Urothelium cell line (cell line): ENCODE measurements at regions not wholly inside any gene's neighbourhood (a gene's known extent, or its start where the extent isn't known, plus 50 kb on each side); places are given as distances from the start of the nearest gene placed in this dataset.

Experiments used
- DNase-seq: peaks from one replicate; pipeline ENCODE4 v3.0.0; 2011; ENCODE audit warnings: low spot score, mixed read lengths
- FAIRE-seq: peaks from 2 replicates; lab custom pipeline; 2011; peaks lifted over from hg19 to GRCh38; lab: Jason Lieb, UNC

- FAIRE-seq = no peak
- DNase-seq = no peak
Observed at GRCh38 chr12:43294916-43295315, 257.1 kb downstream of the ADAMTS20 start.

- DNase-seq (no peak), FAIRE-seq (no peak)
Observed at GRCh38 chr12:43294147-43294546, 257.9 kb downstream of the ADAMTS20 start.

GRCh38 chr12:43293396-43293795 lies 258.6 kb downstream of the ADAMTS20 start:
- FAIRE-seq = no peak
- DNase-seq = no peak

GRCh38 chr12:43292699-43293098 lies 259.3 kb downstream of the ADAMTS20 start:
- DNase-seq (no peak), FAIRE-seq (no peak)

- no peak for DNase-seq
- no peak for FAIRE-seq
Observed at GRCh38 chr12:43291516-43291915, 260.5 kb downstream of the ADAMTS20 start.

- DNase-seq (no peak), FAIRE-seq (no peak)
Observed at GRCh38 chr12:43290836-43291235, 261.2 kb downstream of the ADAMTS20 start.

GRCh38 chr12:43289426-43289801 lies 262.6 kb downstream of the ADAMTS20 start:
- FAIRE-seq (no peak), DNase-seq (no peak)

- no peak for FAIRE-seq
Observed at GRCh38 chr12:43288671-43289425, 263.2 kb downstream of the ADAMTS20 start.

GRCh38 chr12:43287706-43288383 lies 264.2 kb downstream of the ADAMTS20 start:
- FAIRE-seq (no peak), DNase-seq (no peak)

More at GRCh38 chr12:43288671-43289425, 263.2 kb downstream of the ADAMTS20 start:
- no peak for DNase-seq

GRCh38 chr12:43286986-43287385 lies 265.0 kb downstream of the ADAMTS20 start:
- FAIRE-seq = no peak
- DNase-seq = no peak

GRCh38 chr12:43285159-43285598 lies 266.8 kb downstream of the ADAMTS20 start:
- FAIRE-seq = no peak
- peak; percentile 52 for DNase-seq

GRCh38 chr12:43284486-43285158 lies 267.4 kb downstream of the ADAMTS20 start:
- FAIRE-seq (peak; percentile 42), DNase-seq (no peak)

GRCh38 chr12:43283206-43283605 lies 268.8 kb downstream of the ADAMTS20 start:
- DNase-seq = no peak
- FAIRE-seq = no peak

GRCh38 chr12:43282106-43282505 lies 269.9 kb downstream of the ADAMTS20 start:
- FAIRE-seq (no peak), DNase-seq (no peak)

GRCh38 chr12:43281563-43281962 lies 270.4 kb downstream of the ADAMTS20 start:
- FAIRE-seq (no peak), DNase-seq (no peak)

GRCh38 chr12:43278541-43278832 lies 273.5 kb downstream of the ADAMTS20 start:
- FAIRE-seq = no peak
- no peak for DNase-seq

- DNase-seq (no peak), FAIRE-seq (peak; percentile 17)
Observed at GRCh38 chr12:43277651-43278540, 274.1 kb downstream of the ADAMTS20 start.

- no peak for DNase-seq
- no peak for FAIRE-seq
Observed at GRCh38 chr12:43273467-43273866, 278.5 kb downstream of the ADAMTS20 start.

GRCh38 chr12:43271659-43272058 lies 280.3 kb downstream of the ADAMTS20 start:
- FAIRE-seq (no peak), DNase-seq (no peak)

GRCh38 chr12:43267818-43268217 lies 284.2 kb downstream of the ADAMTS20 start:
- no peak for FAIRE-seq
- no peak for DNase-seq

GRCh38 chr12:43261701-43262100 lies 290.3 kb downstream of the ADAMTS20 start:
- FAIRE-seq (no peak), DNase-seq (no peak)
